ENCODE measurements at regions not wholly inside any gene's neighbourhood (a gene's known extent, or its start where the extent isn't known, plus 50 kb on each side); places are given as distances from the start of the nearest gene placed in this dataset.
"Not testable (repeated sequence)": the region's sequence is repeated elsewhere in the genome, so short reads cannot be mapped to it uniquely, and the experiment has no call there.

GRCh38 chr12:58673021-58673420 is 247.3 kb downstream of the LRIG3 start:
- DNase-seq, result no peak

GRCh38 chr12:58677833-58678232 is 242.5 kb downstream of the LRIG3 start:
- DNase-seq, result not testable (repeated sequence)

- DNase-seq, result no peak
These were observed 241.6 kb downstream of the LRIG3 start for GRCh38 chr12:58678753-58679152.

- peak; percentile 65 for DNase-seq
These were observed 238.6 kb downstream of the LRIG3 start for GRCh38 chr12:58681730-58682129.

GRCh38 chr12:58695263-58695662 is 225.0 kb downstream of the LRIG3 start:
- no peak for DNase-seq

GRCh38 chr12:58701536-58701935 is 218.8 kb downstream of the LRIG3 start:
- no peak for DNase-seq

- no peak for DNase-seq
These were observed 216.4 kb downstream of the LRIG3 start for GRCh38 chr12:58703866-58704265.

- not testable (repeated sequence) for DNase-seq
These were observed 215.5 kb downstream of the LRIG3 start for GRCh38 chr12:58704770-58705169.

- no peak for DNase-seq
These were observed 209.4 kb downstream of the LRIG3 start for GRCh38 chr12:58710901-58711300.

GRCh38 chr12:58711974-58712373 is 208.3 kb downstream of the LRIG3 start:
- DNase-seq, result no peak

GRCh38 chr12:58712976-58713375 is 207.3 kb downstream of the LRIG3 start:
- DNase-seq, result no peak

- DNase-seq, result no peak
These were observed 201.1 kb downstream of the LRIG3 start for GRCh38 chr12:58719161-58719560.

GRCh38 chr12:58720421-58720820 is 199.9 kb downstream of the LRIG3 start:
- DNase-seq, result no peak

GRCh38 chr12:58725400-58726105 is 194.8 kb downstream of the LRIG3 start:
- DNase-seq, result no peak

- DNase-seq, result no peak
These were observed 192.8 kb downstream of the LRIG3 start for GRCh38 chr12:58727521-58727920.

GRCh38 chr12:58728397-58728796 is 191.9 kb downstream of the LRIG3 start:
- peak; percentile 22 for DNase-seq

- DNase-seq, result no peak
These were observed 189.2 kb downstream of the LRIG3 start for GRCh38 chr12:58731096-58731495.

- no peak for DNase-seq
These were observed 187.4 kb downstream of the LRIG3 start for GRCh38 chr12:58732894-58733293.

GRCh38 chr12:58741226-58741625 is 179.1 kb downstream of the LRIG3 start:
- DNase-seq, result peak; percentile 34

- peak; percentile 31 for DNase-seq
These were observed 174.8 kb downstream of the LRIG3 start for GRCh38 chr12:58745348-58746125.

- DNase-seq, result no peak
These were observed 172.8 kb downstream of the LRIG3 start for GRCh38 chr12:58747533-58747932.

GRCh38 chr12:58750484-58750883 is 169.8 kb downstream of the LRIG3 start:
- DNase-seq, result no peak

- no peak for DNase-seq
These were observed 162.9 kb downstream of the LRIG3 start for GRCh38 chr12:58757422-58757821.

- not testable (repeated sequence) for DNase-seq
These were observed 160.6 kb downstream of the LRIG3 start for GRCh38 chr12:58759745-58760144.

Data from DMS53 (cell line).